ENCODE measurements at regions not wholly inside any gene's neighbourhood (a gene's known extent, or its start where the extent isn't known, plus 50 kb on each side); places are given as distances from the start of the nearest gene placed in this dataset.

DNA sequence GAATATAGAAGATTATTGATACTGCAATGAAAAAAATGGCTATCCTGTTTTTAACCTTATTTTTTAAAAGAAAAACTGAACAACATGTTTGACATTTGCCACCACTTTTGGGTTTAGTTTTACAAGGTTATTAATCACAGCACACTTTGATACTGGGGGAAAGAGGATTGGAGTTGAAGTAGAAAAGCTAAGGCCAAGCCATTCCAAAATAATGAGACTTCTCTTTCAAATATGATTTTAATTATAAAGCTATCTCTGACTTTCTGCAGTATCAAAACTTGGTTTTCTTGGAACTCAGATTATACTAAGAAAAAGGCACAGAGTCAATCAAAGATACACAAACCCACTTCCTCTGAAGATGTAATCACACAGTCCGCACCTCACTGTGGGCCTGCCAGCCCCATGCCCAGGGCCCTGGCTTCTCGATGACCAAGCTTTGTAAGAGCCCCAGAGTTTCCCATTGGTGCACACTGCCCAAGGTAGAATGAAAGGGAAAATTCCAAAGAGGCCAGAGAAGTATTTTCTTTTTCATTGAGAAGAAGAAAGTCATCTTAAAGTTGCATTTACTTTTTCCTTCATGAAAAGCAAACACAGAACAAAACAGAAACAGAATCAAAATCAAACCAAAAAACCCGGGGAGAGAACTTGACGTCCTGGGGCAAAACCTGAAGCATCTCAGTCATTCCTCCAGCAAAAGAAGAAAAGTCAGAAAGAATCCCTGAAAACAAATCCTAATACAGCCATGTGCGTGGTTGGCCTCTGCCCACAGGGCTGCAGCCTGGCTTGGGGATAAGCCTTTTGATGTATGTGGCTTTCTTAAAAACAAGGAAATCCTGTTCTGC, 187.7 kb upstream of the KLF6 start:
- H3K27ac Mint-ChIP-seq: peak overlapping the region; percentile 62; the same call in 1 of the 2 replicates
- no peaks in the 10 kb centered on the region for H3K27me3 Mint-ChIP-seq (ENCODE audit: insufficient read depth)
- no peaks in the 10 kb centered on the region; the same call in 1 of the 2 replicates for H3K9me3 Mint-ChIP-seq
- DNase-seq: no peak
- H3K4me1 Mint-ChIP-seq (ENCODE audit: low read depth): peaks cover 12% of the 10 kb centered on the region
- H3K4me3 Mint-ChIP-seq: peak overlapping the region; percentile 18; the same call in 1 of the 2 replicates
- TF ChIP-seq, protein P1, sequence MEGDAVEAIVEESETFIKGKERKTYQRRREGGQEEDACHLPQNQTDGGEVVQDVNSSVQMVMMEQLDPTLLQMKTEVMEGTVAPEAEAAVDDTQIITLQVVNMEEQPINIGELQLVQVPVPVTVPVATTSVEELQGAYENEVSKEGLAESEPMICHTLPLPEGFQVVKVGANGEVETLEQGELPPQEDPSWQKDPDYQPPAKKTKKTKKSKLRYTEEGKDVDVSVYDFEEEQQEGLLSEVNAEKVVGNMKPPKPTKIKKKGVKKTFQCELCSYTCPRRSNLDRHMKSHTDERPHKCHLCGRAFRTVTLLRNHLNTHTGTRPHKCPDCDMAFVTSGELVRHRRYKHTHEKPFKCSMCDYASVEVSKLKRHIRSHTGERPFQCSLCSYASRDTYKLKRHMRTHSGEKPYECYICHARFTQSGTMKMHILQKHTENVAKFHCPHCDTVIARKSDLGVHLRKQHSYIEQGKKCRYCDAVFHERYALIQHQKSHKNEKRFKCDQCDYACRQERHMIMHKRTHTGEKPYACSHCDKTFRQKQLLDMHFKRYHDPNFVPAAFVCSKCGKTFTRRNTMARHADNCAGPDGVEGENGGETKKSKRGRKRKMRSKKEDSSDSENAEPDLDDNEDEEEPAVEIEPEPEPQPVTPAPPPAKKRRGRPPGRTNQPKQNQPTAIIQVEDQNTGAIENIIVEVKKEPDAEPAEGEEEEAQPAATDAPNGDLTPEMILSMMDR (IDR thresholded peaks at IDR 0.05): no peak
- no peaks in the 10 kb centered on the region for H3K36me3 Mint-ChIP-seq (ENCODE audit: low read depth)

DNA sequence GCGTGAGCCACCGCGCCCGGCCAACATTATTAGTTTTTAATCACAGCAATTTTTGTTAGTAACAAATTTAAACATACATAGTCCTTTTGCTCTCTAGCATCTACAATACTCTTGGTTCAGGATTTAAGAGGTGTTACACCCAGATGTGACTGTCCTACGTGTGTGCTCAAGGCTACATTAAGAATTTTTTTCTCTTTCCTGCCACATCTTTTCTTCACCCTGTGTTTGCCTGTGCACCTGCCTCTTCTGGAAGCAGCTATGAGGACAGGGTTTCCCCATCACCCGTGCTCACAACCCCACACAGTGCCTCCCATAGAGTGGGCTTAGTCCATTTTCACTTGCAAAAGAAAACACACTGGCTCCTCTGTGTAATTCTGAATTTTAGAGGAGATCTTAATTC, 186.7 kb upstream of the KLF6 start:
- TF ChIP-seq, protein P1 (IDR thresholded peaks at IDR 0.05): no peak
- no peaks in the 10 kb centered on the region for H3K36me3 Mint-ChIP-seq (ENCODE audit: low read depth)
- H3K4me1 Mint-ChIP-seq (ENCODE audit: low read depth): peaks cover 12% of the 10 kb centered on the region
- H3K9me3 Mint-ChIP-seq: no peaks in the 10 kb centered on the region; the same call in 1 of the 2 replicates
- no peaks in the 10 kb centered on the region for H3K27me3 Mint-ChIP-seq (ENCODE audit: insufficient read depth)
- H3K27ac Mint-ChIP-seq: no peak overlapping the region
- DNase-seq: no peak
- no peak overlapping the region for H3K4me3 Mint-ChIP-seq

DNA sequence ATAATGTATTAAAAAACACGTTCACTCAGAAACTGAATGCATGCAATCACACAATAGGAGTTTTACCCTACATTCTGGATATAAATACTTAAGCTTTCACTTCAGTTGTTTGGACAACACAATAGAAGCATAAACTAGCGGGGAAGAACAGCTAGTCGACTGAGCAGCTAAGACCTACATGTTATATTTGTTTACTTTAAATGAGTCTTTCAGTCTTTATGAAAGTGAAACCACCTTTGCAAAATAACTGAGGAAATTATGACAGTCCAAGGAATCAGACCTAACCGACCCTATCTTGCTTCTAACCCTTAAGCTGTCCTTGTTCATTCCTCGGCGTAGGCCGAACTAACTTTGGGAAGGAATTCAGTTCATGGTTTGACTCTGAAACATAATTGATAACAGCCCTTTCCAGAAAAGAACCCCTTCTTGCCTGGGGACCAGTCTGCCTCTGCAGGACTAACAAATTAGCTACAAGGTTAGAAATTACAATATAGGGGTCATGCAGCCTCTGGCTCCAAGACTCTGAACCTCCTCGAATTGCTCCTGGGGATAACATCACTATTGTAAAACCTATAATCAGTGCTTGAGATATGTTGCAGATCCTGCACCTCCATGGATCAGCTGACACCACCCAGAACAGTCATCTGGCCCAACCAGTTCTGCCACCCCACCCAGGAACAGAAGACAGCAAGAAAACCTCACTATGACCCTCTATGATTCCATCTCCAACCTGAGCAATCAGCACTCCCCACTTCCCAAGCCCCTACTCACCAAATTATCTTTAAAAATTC, 185.1 kb upstream of the KLF6 start:
- Mint-ChIP-seq H3K27me3 (ENCODE audit: insufficient read depth) (no peaks in the 10 kb centered on the region), H3K4me3 (no peak overlapping the region), H3K36me3 (ENCODE audit: low read depth) (no peaks in the 10 kb centered on the region), H3K27ac (no peak overlapping the region), H3K4me1 (ENCODE audit: low read depth) (peaks cover 12% of the 10 kb centered on the region), H3K9me3 (no peaks in the 10 kb centered on the region; the same call in 1 of the 2 replicates)
- no peak for DNase-seq
- TF ChIP-seq, protein P1 (IDR thresholded peaks at IDR 0.05): no peak

DNA sequence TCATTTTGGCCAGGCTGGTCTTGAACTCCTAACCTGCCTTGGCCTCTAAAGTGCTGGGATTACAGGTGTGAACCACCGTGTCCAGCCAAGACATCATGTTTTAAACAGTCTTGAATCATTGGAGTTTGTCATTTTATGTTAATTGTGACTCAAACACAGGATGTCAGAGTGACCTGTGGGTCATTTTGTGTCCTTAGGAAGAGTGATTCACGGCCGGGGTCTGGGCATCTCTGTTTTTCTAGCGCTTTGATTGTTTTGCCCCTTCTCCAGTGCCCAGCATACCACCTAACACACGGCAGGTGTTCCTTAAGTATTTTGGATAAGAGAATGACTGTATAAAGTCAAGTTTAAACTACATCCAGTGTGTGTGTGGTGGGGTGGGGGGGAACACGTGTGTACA, 183.7 kb upstream of the KLF6 start:
- Mint-ChIP-seq H3K9me3 (no peaks in the 10 kb centered on the region), H3K27ac (no peak overlapping the region), H3K4me1 (ENCODE audit: low read depth) (peaks cover 12% of the 10 kb centered on the region), H3K27me3 (ENCODE audit: insufficient read depth) (no peaks in the 10 kb centered on the region), H3K36me3 (ENCODE audit: low read depth) (no peaks in the 10 kb centered on the region), H3K4me3 (no peak overlapping the region)
- no peak for DNase-seq
- TF ChIP-seq, protein P1 (IDR thresholded peaks at IDR 0.05): no peak

DNA sequence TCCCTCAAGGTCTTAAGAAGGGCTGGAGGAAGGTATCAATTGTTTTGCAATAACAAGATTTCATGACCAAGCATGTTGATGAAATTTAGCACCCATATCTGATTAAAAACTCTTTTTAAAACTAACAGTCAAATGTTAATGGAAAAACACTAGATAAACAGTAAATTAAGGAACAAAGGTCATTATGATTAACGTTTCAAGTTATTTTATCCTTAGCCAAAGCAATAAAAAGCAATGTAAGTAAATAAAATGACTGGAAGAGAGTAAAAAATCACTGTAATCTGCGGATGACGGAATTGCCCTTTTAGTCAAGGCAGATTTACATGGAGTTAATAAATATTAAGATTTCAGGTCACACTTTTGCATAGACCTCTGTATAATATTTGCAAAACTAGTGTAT, 179.5 kb upstream of the KLF6 start:
- no peaks in the 10 kb centered on the region for H3K27me3 Mint-ChIP-seq (ENCODE audit: insufficient read depth)
- TF ChIP-seq, protein P1 (IDR thresholded peaks at IDR 0.05): no peak
- no peak overlapping the region for H3K4me3 Mint-ChIP-seq
- no peaks in the 10 kb centered on the region for H3K4me1 Mint-ChIP-seq (ENCODE audit: low read depth)
- H3K36me3 Mint-ChIP-seq (ENCODE audit: low read depth): no peaks in the 10 kb centered on the region
- no peak for DNase-seq
- no peaks in the 10 kb centered on the region for H3K9me3 Mint-ChIP-seq
- no peak overlapping the region for H3K27ac Mint-ChIP-seq

All from HFFc6 (cell line).